ENCODE measurements at regions not wholly inside any gene's neighbourhood (a gene's known extent, or its start where the extent isn't known, plus 50 kb on each side); places are given as distances from the start of the nearest gene placed in this dataset.
"Not testable (repeated sequence)": the region's sequence is repeated elsewhere in the genome, so short reads cannot be mapped to it uniquely, and the experiment has no call there.

DNA sequence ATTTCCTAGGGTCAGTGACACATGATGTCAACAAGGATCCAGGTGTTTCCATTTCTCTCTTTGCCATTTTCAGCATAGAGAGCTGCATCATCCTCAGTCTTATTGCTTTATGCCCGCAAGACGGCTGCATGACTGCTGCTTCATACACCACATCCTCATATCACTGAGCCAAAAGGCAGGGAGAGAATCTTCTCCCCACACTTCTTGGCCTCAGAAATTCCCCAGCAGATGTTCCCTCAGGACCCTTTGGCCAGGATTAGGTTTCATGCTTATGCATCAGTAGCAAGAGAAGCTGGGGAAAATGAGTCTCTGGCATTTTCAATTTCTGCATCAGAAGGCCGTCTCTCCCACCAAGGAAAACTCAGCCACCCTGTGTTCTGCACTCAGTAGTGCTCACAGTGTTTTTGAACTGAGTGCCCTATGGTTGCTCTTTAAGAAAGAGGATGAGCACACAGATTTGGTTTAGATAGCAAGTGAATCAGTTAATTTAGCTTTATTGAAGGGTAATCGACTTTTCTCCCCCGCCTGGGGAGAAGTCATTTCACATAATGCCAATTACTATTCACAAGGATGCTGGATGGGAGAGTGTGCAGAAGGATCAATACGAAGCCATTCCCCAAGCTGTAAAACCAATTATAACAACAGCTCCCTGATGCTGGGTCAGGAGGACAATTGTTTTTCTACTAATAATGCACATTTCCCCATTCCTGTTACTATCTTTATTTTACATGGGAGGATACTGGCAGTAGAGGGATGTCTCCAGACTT lies 360.2 kb downstream of the HHIPL2 start:
- no peak for DNase-seq (ENCODE audit: low read depth in 3 of 3, low spot score in 1 of 3)

DNA sequence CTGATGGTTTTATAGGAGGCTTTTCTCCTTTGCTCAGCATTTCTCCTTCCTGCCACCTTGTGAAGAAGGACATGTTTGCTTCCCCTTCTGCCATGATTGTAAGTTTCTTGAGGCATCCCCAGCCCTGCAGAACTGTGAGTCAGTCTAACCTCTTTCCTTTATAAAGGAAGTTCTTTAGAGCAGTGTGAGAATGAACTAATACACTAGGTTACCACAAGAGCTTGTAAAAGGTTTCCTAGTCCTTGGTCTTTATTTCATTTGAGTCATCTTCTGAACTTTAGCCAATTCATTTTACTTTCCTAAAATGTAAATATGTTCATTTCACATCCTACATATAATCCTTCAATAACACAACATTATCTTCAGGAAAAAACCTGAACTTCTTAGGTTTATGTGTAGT lies 365.3 kb downstream of the HHIPL2 start:
- DNase-seq (ENCODE audit: low read depth in 3 of 3, low spot score in 1 of 3): no peak

- no peak for DNase-seq (ENCODE audit: low read depth in 3 of 3, low spot score in 1 of 3)
These were observed 366.7 kb downstream of the HHIPL2 start for GRCh38 chr1:222181191-222181590.

GRCh38 chr1:222177496-222177895 lies 370.4 kb downstream of the HHIPL2 start:
- not testable (repeated sequence) for DNase-seq (ENCODE audit: low read depth in 3 of 3, low spot score in 1 of 3)

- no peak for DNase-seq (ENCODE audit: low read depth in 3 of 3, low spot score in 1 of 3)
These were observed 376.9 kb downstream of the HHIPL2 start for GRCh38 chr1:222171005-222171404.

DNA sequence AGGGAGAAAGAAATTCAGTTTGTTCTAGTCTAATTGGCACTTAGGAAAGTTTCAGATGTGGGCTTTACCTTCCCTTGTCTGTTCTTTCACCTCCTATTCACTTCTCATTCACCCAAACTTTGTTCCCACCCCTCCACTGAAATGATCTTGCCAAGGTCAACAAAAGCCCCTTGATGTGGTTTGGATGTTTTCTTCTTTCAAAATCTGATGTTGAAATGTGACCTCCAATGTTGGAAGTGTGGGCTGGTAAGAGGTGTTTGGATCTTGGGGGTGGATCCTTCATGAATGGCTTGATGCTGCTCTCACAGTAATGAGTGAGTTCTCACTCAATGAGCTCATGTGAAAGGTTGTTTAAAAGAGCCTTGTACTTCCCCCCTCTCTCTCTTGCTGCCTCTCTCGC lies 379.3 kb downstream of the HHIPL2 start:
- no peak for DNase-seq (ENCODE audit: low read depth in 3 of 3, low spot score in 1 of 3)

GRCh38 chr1:222167896-222168295 lies 380.0 kb downstream of the HHIPL2 start:
- DNase-seq (ENCODE audit: low read depth in 3 of 3, low spot score in 1 of 3): no peak

GRCh38 chr1:222167111-222167510 lies 380.8 kb downstream of the HHIPL2 start:
- no peak for DNase-seq (ENCODE audit: low read depth in 3 of 3, low spot score in 1 of 3)

DNA sequence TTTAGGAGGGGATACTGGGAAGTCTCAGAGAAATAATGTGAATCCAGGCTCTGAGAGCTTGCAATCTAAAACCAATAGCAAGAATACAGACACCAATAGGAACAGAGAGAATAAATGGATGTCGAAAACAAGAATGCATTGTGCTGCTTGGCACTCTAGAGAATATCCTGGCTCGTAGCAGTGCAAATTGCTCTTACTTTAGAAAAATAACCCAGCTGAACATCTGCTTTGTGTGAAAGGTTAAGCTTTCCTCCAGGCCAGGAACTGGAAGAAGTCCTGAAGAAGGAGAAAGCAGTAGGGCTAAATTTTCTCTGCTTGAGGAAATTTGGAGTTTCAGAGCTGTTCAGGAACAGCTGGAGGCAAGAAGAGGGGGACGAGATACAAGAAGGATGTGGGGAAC lies 382.3 kb downstream of the HHIPL2 start:
- DNase-seq (ENCODE audit: low read depth in 3 of 3, low spot score in 1 of 3): no peak

DNA sequence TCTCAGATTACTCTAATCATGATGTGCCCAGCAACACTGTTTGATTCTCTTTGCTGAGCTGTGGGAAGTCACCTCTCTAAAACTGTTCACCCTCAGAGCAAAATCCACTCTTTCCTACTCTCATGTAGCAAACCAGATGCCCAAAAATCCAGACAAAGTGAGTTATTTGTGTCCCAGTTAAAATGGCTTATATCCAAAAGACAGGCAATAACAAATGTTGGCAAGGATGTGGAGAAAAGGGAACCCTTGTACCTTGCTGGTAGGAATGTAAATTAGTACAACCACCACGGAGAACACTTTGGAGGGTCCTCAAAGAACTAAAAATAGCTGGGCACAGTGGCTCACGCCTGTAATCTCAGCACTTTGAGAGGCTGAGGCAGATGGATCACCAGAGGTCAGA lies 384.0 kb downstream of the HHIPL2 start:
- no peak for DNase-seq (ENCODE audit: low read depth in 3 of 3, low spot score in 1 of 3)

- no peak for DNase-seq (ENCODE audit: low read depth in 3 of 3, low spot score in 1 of 3)
These were observed 386.2 kb downstream of the HHIPL2 start for GRCh38 chr1:222161676-222162075.

GRCh38 chr1:222157612-222158011 lies 390.3 kb downstream of the HHIPL2 start:
- no peak for DNase-seq (ENCODE audit: low read depth in 3 of 3, low spot score in 1 of 3)

DNA sequence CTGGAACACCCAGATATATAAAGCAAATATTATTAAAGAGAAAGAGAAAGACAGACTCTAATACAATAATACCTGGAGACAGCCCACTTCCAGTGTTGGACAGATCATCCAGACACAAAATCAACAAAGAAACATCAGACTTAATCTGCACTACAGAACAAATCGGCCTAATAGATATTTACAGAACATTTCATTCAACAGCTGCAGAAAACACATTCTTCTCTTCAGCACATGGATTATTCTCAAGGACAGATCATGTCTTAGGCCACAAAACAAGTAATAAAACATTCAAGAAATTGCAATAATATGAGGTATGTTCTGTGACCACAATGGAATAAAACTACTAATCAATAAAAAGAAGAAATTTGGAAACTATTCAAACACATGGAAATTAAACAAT lies 398.3 kb upstream of the DUSP10 start:
- no peak for DNase-seq (ENCODE audit: low read depth in 3 of 3, low spot score in 1 of 3)

DNA sequence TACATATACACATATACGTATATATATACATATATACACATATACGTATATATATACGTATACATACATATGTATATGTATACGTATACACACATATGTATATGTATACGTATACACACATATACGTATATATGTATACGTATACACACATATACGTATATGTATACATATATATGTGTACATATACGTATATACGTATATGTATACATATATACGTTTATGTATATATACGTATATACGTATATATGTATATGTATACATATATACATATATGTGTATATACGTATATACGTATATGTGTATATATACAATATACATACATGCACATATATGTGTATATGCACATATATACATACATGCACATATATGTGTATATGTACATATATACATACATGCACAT lies 396.2 kb upstream of the DUSP10 start:
- DNase-seq (ENCODE audit: low read depth in 3 of 3, low spot score in 1 of 3): no peak

GRCh38 chr1:222136869-222137268 lies 395.0 kb upstream of the DUSP10 start:
- no peak for DNase-seq (ENCODE audit: low read depth in 3 of 3, low spot score in 1 of 3)

DNA sequence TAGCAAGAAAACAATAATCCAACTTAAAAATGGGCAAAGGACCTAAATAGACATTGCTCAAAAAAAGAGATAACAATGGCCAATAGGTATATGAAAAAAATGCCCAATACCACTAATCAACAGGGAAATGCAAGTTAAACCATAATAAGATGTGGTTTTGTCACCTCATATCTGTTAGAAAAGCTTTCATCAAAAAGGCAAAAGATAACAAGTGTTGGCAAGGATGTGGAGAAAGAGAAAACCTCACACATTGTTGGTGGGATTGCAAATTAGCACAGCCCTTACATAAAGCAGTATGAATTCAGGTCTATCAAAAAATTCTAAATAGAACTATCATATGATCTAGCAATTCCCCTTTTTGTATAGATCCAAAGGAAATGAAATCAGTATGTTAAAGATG lies 387.2 kb upstream of the DUSP10 start:
- DNase-seq (ENCODE audit: low read depth in 3 of 3, low spot score in 1 of 3): no peak

DNA sequence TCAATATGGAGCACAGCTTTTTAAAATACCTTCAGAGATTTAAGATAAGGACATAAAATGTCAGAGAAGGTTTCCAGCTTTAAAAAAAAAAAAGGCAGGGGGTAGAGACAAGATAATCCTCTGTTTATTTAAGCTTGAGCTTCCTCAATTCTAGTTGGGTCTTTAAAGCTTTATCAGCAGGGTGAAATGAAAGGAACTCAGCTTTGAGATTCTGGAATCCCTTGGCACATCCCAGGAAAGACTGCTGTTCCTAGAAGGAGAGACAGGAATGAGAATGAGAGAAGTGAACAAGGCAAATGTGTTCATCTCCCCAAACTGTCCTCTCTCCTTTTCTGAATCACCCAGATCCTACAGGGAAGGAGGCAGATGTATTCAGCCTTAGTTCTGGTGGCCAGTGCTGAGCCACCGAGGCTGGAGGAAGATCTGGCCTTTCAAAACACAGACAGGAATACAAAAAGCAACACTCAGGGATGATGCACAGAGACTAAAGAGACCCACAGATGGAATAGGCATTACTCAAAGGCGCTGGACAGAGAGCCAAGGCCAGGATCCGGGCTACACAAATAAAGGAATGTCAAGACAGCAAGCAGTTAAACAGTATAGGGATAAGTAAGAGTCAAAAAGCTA lies 385.8 kb upstream of the DUSP10 start:
- DNase-seq (ENCODE audit: low read depth in 3 of 3, low spot score in 1 of 3): no peak

- no peak for DNase-seq (ENCODE audit: low read depth in 3 of 3, low spot score in 1 of 3)
These were observed 385.2 kb upstream of the DUSP10 start for GRCh38 chr1:222127096-222127495.

DNA sequence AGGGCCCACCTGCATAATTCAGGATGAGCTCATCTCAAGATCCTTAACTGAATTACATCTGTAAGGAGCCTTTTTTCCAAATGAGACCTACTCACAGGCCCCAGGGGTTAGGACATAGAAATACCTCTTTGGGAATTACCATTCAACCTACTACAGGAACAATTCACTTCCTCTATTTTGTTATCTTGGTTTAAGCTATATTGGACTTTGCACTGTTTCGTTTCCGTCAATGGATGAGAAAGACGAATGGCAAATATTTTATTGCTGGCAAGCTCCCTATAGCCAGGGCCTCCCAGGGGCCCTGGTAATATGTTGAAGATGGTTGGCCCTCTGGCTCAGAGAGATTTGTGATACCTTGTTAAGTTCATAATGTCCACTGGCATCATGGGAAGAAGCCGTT lies 384.2 kb upstream of the DUSP10 start:
- DNase-seq (ENCODE audit: low read depth in 3 of 3, low spot score in 1 of 3): no peak

GRCh38 chr1:222124602-222125001 lies 382.7 kb upstream of the DUSP10 start:
- no peak for DNase-seq (ENCODE audit: low read depth in 3 of 3, low spot score in 1 of 3)

DNA sequence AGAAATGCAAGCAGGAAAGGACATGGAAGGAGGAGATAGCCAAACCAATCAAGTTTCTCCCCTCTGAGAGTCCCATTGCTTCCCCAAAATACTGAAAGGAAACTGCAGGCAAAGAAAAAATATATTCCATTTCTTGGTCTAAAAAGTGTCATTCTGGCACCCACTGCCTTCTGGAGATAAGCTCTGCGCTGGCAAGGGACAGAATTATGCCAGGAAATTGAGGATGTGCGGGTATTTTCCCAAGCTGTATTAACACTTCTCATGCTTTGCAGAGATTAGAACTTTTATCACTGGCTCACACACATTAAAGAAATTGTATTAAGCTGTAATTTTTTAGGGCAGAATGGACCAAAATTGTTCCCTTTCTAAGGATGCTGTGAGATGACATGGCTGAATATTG lies 381.2 kb upstream of the DUSP10 start:
- no peak for DNase-seq (ENCODE audit: low read depth in 3 of 3, low spot score in 1 of 3)

DNA sequence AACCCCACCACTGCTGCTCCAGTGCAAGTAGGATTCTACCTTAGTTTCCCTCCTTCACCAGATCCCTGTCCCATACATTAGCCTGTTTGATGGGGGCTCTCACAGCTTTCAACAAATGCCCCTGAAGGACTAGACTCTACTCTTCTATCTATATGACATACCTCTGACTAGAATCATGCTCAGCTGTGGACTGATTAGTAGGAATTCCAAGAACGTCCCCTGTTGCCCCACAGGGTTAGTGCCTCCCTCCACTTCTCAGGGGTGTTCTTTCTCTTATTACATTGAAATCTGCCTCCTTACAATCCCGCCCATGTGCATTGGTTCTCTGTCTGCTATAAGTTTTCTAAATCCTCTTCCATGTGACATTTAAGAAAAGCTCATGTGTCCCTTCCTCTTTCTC lies 375.9 kb upstream of the DUSP10 start:
- DNase-seq (ENCODE audit: low read depth in 3 of 3, low spot score in 1 of 3): no peak

DNA sequence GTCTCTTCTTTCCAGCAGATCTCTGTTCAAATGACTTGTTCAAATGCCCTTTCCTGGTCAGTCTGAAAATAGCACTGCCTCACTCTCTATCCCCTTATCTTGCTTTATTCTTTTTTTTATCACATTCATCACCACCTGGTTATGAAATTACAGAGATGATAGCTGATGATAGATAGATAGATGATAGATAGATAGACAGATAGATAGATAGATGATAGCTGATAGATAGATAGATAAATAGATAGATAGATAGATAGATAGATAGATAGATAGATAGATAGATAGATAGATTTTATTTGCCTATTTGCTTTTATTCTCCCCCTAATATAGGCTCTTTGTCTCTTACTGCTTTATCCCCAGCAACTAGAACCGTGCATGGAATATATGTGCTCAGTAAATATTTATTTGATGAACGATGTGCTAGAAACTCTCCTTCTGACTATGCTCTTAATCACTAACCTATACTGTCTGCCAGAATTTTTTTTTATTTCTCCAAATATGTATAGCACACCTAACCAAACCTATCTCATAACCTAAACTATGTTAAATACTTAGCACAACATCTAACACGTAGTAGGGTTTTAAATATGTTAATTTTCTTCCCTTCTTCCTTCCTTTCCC lies 372.8 kb upstream of the DUSP10 start:
- DNase-seq (ENCODE audit: low read depth in 3 of 3, low spot score in 1 of 3): no peak

Measured in stimulated activated CD4-positive, alpha-beta T cell treated with anti-CD3 and anti-CD28 coated beads, TNF-alpha, amount 100 ng/mL, for 1 hour (primary cell).